ENCODE measurements at regions not wholly inside any gene's neighbourhood (a gene's known extent, or its start where the extent isn't known, plus 50 kb on each side); places are given as distances from the start of the nearest gene placed in this dataset.

DNA sequence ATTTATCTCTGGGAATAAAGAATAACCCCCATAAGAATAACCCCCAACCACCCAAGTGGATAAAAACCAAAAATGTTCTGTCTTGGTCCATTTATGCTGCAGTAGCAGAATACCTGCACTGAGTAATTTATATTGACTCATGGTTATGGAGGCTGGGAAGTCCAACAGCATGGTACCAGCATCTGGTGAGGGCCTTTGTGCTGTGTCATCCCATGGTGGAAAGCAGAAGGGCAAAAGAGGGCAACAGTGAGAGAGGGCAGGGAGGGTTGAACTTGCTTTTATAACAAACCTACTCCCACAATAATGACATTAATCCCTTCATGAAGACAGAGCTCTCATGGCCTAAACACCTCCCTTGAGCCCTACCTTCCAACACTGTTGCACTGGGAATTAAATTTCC, 133.7 kb downstream of the ERMARD start (continued):
- TF ChIP-seq, protein P1, sequence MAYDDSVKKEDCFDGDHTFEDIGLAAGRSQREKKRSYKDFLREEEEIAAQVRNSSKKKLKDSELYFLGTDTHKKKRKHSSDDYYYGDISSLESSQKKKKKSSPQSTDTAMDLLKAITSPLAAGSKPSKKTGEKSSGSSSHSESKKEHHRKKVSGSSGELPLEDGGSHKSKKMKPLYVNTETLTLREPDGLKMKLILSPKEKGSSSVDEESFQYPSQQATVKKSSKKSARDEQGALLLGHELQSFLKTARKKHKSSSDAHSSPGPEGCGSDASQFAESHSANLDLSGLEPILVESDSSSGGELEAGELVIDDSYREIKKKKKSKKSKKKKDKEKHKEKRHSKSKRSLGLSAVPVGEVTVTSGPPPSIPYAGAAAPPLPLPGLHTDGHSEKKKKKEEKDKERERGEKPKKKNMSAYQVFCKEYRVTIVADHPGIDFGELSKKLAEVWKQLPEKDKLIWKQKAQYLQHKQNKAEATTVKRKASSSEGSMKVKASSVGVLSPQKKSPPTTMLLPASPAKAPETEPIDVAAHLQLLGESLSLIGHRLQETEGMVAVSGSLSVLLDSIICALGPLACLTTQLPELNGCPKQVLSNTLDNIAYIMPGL (CRISPR knock-in tag; IDR thresholded peaks at IDR 0.05) = no peak
- TF ChIP-seq GABPB1 (CRISPR knock-in tag; IDR thresholded peaks at IDR 0.05) = no peak
- TF ChIP-seq CREB1 (CRISPR knock-in tag; IDR thresholded peaks at IDR 0.05) = no peak
- TF ChIP-seq, protein P2, sequence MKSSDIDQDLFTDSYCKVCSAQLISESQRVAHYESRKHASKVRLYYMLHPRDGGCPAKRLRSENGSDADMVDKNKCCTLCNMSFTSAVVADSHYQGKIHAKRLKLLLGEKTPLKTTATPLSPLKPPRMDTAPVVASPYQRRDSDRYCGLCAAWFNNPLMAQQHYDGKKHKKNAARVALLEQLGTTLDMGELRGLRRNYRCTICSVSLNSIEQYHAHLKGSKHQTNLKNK (CRISPR knock-in tag; IDR thresholded peaks at IDR 0.05) = no peak
- TF ChIP-seq, protein P3, sequence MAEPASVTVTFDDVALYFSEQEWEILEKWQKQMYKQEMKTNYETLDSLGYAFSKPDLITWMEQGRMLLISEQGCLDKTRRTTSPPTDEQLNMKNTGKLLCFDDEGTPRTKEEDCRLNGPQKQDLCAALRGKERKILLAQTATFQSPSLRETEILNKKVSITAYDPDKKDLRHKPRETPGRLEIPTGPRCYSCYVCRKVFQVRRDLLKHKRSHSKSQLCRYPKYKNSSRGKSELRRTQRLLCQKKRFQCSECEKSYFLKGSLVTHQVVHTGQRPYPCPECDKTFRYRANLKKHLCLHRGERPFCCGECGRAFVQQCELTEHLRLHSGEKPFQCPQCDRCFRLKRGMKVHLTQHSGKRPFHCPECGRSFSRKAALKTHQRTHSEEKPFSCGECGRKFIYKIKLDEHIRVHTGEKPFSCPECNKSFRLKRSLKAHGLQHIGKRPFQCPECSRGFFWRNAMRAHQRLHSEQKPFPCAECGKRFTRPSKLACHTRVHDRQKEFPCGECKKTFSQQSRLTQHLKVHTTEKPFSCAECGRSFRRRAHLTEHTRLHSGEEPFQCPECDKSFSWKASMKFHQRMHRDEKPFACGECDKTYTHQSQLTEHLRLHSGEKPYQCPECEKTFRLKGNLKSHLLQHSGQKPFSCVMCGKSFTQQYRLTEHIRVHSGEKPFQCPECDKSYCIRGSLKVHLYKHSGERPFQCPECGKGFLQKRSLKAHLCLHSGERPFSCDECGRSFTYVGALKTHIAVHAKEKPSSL (CRISPR knock-in tag; conservative IDR thresholded peaks at IDR 0.05) = no peak
- TF ChIP-seq MYBL2 (CRISPR knock-in tag; IDR thresholded peaks at IDR 0.05) = no peak
- TF ChIP-seq ZBTB21 (CRISPR knock-in tag; IDR thresholded peaks at IDR 0.05; ENCODE audit: borderline replicate concordance) = no peak
- TF ChIP-seq, protein P4, sequence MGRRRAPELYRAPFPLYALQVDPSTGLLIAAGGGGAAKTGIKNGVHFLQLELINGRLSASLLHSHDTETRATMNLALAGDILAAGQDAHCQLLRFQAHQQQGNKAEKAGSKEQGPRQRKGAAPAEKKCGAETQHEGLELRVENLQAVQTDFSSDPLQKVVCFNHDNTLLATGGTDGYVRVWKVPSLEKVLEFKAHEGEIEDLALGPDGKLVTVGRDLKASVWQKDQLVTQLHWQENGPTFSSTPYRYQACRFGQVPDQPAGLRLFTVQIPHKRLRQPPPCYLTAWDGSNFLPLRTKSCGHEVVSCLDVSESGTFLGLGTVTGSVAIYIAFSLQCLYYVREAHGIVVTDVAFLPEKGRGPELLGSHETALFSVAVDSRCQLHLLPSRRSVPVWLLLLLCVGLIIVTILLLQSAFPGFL (CRISPR knock-in tag; IDR thresholded peaks at IDR 0.05; ENCODE audit: borderline replicate concordance) = no peak
- TF ChIP-seq KAT7 (CRISPR knock-in tag; IDR thresholded peaks at IDR 0.05; ENCODE audit: borderline replicate concordance) = no peak
- TF ChIP-seq ZNF232 (CRISPR knock-in tag; IDR thresholded peaks at IDR 0.05) = no peak

DNA sequence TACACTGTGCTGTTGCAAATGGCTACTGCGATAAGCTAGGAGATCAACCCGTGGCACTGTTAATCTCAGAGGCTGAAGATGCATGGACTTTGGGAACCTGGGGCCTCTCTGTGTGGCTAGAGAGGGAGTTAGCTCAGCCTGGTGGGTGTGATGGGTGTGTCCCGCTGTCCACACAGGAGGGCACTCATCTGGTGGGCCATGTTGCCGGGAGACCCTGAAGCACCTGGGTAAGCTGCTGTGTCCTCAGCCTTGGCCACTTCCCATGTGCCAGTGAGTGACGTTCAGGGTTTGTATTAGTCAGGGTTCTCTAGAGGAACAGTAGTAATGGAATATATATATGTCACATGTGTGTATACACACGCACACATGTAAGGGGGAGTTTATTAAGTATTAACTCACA, 132.7 kb downstream of the ERMARD start:
- DNase-seq (ENCODE audit: low spot score) = no peak
- ATAC-seq = no peak
- Mint-ChIP-seq H3K4me3 (no peak overlapping the region), H3K4me1 (no peaks in the 10 kb centered on the region), H3K27me3 (ENCODE audit: low read depth) (no peaks in the 10 kb centered on the region), H3K27ac (no peak overlapping the region), H3K36me3 (no peaks in the 10 kb centered on the region), H3K9me3 (peaks cover 15% of the 10 kb centered on the region)
- POLR2A ChIA-PET = no interaction called here
- CTCF ChIA-PET = no interaction called here
- no peak for TF ChIP-seq TEAD4 (CRISPR knock-in tag; IDR thresholded peaks at IDR 0.05)
- TF ChIP-seq JAZF1 (CRISPR knock-in tag; IDR thresholded peaks at IDR 0.05) = no peak
- TF ChIP-seq ELF4 (CRISPR knock-in tag; IDR thresholded peaks at IDR 0.05; ENCODE audit: low read depth) = no peak
- TF ChIP-seq, protein P5, sequence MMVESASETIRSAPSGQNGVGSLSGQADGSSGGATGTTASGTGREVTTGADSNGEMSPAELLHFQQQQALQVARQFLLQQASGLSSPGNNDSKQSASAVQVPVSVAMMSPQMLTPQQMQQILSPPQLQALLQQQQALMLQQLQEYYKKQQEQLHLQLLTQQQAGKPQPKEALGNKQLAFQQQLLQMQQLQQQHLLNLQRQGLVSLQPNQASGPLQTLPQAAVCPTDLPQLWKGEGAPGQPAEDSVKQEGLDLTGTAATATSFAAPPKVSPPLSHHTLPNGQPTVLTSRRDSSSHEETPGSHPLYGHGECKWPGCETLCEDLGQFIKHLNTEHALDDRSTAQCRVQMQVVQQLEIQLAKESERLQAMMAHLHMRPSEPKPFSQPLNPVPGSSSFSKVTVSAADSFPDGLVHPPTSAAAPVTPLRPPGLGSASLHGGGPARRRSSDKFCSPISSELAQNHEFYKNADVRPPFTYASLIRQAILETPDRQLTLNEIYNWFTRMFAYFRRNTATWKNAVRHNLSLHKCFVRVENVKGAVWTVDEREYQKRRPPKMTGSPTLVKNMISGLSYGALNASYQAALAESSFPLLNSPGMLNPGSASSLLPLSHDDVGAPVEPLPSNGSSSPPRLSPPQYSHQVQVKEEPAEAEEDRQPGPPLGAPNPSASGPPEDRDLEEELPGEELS (CRISPR knock-in tag; IDR thresholded peaks at IDR 0.05) = no peak
- TF ChIP-seq, protein P6, sequence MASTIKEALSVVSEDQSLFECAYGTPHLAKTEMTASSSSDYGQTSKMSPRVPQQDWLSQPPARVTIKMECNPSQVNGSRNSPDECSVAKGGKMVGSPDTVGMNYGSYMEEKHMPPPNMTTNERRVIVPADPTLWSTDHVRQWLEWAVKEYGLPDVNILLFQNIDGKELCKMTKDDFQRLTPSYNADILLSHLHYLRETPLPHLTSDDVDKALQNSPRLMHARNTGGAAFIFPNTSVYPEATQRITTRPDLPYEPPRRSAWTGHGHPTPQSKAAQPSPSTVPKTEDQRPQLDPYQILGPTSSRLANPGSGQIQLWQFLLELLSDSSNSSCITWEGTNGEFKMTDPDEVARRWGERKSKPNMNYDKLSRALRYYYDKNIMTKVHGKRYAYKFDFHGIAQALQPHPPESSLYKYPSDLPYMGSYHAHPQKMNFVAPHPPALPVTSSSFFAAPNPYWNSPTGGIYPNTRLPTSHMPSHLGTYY (CRISPR knock-in tag; IDR thresholded peaks at IDR 0.05) = no peak
- TF ChIP-seq, protein P7, sequence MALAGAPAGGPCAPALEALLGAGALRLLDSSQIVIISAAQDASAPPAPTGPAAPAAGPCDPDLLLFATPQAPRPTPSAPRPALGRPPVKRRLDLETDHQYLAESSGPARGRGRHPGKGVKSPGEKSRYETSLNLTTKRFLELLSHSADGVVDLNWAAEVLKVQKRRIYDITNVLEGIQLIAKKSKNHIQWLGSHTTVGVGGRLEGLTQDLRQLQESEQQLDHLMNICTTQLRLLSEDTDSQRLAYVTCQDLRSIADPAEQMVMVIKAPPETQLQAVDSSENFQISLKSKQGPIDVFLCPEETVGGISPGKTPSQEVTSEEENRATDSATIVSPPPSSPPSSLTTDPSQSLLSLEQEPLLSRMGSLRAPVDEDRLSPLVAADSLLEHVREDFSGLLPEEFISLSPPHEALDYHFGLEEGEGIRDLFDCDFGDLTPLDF (CRISPR knock-in tag; IDR thresholded peaks at IDR 0.05) = no peak
- no peak for TF ChIP-seq JUN (CRISPR knock-in tag; IDR thresholded peaks at IDR 0.05)
- TF ChIP-seq, protein P3 (CRISPR knock-in tag; conservative IDR thresholded peaks at IDR 0.05) = no peak
- no peak for TF ChIP-seq RELA (CRISPR knock-in tag; IDR thresholded peaks at IDR 0.05; ENCODE audit: borderline replicate concordance)
- TF ChIP-seq, protein P8, sequence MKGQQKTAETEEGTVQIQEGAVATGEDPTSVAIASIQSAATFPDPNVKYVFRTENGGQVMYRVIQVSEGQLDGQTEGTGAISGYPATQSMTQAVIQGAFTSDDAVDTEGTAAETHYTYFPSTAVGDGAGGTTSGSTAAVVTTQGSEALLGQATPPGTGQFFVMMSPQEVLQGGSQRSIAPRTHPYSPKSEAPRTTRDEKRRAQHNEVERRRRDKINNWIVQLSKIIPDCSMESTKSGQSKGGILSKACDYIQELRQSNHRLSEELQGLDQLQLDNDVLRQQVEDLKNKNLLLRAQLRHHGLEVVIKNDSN (CRISPR knock-in tag; IDR thresholded peaks at IDR 0.05) = no peak
- no peak for TF ChIP-seq SMAD3 (CRISPR knock-in tag; IDR thresholded peaks at IDR 0.05; ENCODE audit: borderline replicate concordance)
- TF ChIP-seq, protein P9, sequence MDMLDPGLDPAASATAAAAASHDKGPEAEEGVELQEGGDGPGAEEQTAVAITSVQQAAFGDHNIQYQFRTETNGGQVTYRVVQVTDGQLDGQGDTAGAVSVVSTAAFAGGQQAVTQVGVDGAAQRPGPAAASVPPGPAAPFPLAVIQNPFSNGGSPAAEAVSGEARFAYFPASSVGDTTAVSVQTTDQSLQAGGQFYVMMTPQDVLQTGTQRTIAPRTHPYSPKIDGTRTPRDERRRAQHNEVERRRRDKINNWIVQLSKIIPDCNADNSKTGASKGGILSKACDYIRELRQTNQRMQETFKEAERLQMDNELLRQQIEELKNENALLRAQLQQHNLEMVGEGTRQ (CRISPR knock-in tag; IDR thresholded peaks at IDR 0.05) = no peak
- TF ChIP-seq, protein P4 (CRISPR knock-in tag; IDR thresholded peaks at IDR 0.05; ENCODE audit: borderline replicate concordance) = no peak

Data from WTC11 (cell line).